Kidney (tissue), 13 donors: ENCODE measurements at regions not wholly inside any gene's neighbourhood (a gene's known extent, or its start where the extent isn't known, plus 50 kb on each side); places are given as distances from the start of the nearest gene placed in this dataset.

ENCODE experiments used
- DNase-seq, 5 donors: peaks; one replicate each; pipeline ENCODE4 v3.0.0-alpha.2; 2013 to 2020
- FAIRE-seq: peaks from 2 replicates; lab custom pipeline; 2012; peaks lifted over from hg19 to GRCh38; lab: Jason Lieb, UNC
- H3K27ac ChIP-seq, 2 donors: one replicate each; pipeline ENCODE4 v1.7.0; 2013; ENCODE audit warnings: low read depth in 2 of 2, low read length in 2 of 2, inconsistent platforms in 1 of 2
- H3K27me3 ChIP-seq: one replicate; pipeline ENCODE4 v1.7.1; 2013; ENCODE audit warnings: low read length, inconsistent platforms; ENCODE audit not compliant: control insufficient read depth, insufficient read depth
- H3K36me3 ChIP-seq, 3 donors: one replicate each; pipeline versions ENCODE4 v1.7.0 to v1.7.1; 2013; ENCODE audit warnings: low read length in 3 of 3, control low read depth in 1 of 3, inconsistent platforms in 1 of 3; ENCODE audit not compliant: insufficient read depth in 3 of 3, control insufficient read depth in 2 of 3
- H3K4me1 ChIP-seq, 3 donors: one replicate each; pipeline versions ENCODE4 v1.7.0 to v1.7.1; 2013; ENCODE audit warnings: low read length in 3 of 3, inconsistent platforms in 1 of 3, low read depth in 1 of 3; ENCODE audit not compliant: control insufficient read depth in 2 of 3, insufficient read depth in 2 of 3
- H3K4me3 ChIP-seq, 3 donors: one replicate each; pipeline versions ENCODE4 v1.7.0 to v1.8.1; 2013; ENCODE audit warnings: low read length in 3 of 3, control low read depth in 1 of 3, inconsistent platforms in 1 of 3
- H3K9ac ChIP-seq, 3 donors: one replicate each; pipeline versions ENCODE4 v1.7.0 to v1.7.1; 2013; ENCODE audit warnings: low read length in 3 of 3, control low read depth in 1 of 3, inconsistent platforms in 1 of 3
- H3K9me3 ChIP-seq, 3 donors: one replicate each; pipeline versions ENCODE4 v1.7.0 to v1.7.1; 2013; ENCODE audit warnings: low read length in 3 of 3, control low read depth in 1 of 3, inconsistent platforms in 1 of 3; ENCODE audit not compliant: control insufficient read depth in 2 of 3, insufficient read depth in 1 of 3
- intact Hi-C: fragments of 100-400 bp; cut with DNase I; formaldehyde crosslinking; loops from one replicate; pipeline ENCODE4 v1.11.1; 2022
- TF ChIP-seq, protein P1 (sequence below): IDR thresholded peaks from 3 replicates; pipeline ENCODE4 v1.5.1; 2012; ENCODE audit warnings: mild to moderate bottlenecking, moderate library complexity, borderline replicate concordance; ENCODE audit not compliant: insufficient read depth; ENCODE audit errors: extremely low read depth
- donor health status: control.
- donor health status: control.
- donor health status: control.
- donor health status: control.
- donor health status: control.
- donor health status: DM: yes; HTN: yes; CAD: no.
- donor health status: Normal renal cell carcinoma (clear cell type).

DNA sequence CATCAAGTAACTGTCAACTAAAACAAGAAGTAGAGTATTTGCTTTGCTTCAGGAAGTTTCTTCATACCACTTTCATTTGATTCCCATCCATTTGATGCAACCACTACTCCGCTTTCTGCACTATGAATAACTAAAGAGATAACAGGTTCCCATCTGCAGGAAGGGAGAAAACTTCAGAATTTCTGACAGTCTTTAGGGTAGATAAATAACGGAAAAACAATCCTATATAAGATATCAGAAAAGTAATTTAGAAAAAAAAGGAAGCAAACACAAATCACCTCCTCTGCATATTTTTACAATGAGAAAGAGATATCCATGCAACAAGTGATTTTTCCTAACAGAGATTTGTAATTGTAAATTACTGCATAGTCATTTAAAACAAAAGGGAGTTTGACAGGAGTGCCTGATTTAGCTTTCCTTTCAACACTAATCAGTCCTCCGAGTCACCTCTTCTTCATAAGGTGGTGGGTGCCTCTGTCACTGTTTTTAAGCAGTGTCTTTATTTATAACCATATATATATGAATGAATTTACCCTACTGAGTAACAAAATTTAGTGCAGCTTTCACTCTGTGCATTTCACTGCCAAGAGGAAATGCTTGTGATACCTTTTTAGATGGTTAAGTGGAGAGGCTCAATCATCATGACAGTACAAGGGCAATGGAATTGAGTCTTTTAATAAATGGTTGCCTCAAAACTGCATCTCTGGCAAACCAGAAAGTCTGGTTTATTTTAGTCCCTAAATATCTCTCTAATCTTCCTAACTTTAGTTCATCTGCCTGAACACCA is 1920.4 kb downstream of the MRPL39 start:
- DNase-seq, result no peak
- no peaks in the 10 kb centered on the region for H3K27me3 ChIP-seq
- no peak overlapping the region for H3K27ac ChIP-seq
- H3K36me3 ChIP-seq, result no peaks in the 10 kb centered on the region
- no peaks in the 10 kb centered on the region for H3K4me1 ChIP-seq
- H3K9me3 ChIP-seq, result peaks cover 0 to 3% (median 0%) of the 10 kb centered on the region in 3 donors
- intact Hi-C loops, result no loop called here
- no peak overlapping the region for H3K9ac ChIP-seq
- no peak overlapping the region for H3K4me3 ChIP-seq
- no peak for FAIRE-seq
- TF ChIP-seq, protein P1, sequence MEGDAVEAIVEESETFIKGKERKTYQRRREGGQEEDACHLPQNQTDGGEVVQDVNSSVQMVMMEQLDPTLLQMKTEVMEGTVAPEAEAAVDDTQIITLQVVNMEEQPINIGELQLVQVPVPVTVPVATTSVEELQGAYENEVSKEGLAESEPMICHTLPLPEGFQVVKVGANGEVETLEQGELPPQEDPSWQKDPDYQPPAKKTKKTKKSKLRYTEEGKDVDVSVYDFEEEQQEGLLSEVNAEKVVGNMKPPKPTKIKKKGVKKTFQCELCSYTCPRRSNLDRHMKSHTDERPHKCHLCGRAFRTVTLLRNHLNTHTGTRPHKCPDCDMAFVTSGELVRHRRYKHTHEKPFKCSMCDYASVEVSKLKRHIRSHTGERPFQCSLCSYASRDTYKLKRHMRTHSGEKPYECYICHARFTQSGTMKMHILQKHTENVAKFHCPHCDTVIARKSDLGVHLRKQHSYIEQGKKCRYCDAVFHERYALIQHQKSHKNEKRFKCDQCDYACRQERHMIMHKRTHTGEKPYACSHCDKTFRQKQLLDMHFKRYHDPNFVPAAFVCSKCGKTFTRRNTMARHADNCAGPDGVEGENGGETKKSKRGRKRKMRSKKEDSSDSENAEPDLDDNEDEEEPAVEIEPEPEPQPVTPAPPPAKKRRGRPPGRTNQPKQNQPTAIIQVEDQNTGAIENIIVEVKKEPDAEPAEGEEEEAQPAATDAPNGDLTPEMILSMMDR, result no peak

DNA sequence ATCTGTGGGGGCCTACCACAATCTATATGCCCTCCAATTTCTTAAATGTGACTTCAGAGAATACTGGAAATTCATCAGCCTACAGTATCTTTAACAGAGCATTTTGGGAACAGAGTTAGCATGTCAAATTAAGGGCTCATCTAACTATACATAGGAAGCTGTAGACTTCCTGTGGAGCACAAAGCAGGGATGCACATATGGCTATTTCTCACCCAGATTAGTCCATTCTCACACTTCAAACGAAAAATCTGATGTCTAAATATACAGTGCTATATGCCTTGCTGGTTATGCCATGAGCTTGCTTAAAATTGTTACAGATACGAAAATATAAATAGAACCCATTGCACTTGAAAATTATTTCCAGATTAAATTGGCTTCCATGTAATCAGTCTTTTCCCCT is 1922.8 kb downstream of the MRPL39 start:
- intact Hi-C loops, result no loop called here
- Histone ChIP-seq H3K4me3 (no peak overlapping the region), H3K9me3 (peaks cover 0 to 3% (median 0%) of the 10 kb centered on the region in 3 donors), H3K27me3 (no peaks in the 10 kb centered on the region), H3K9ac (no peak overlapping the region), H3K4me1 (no peaks in the 10 kb centered on the region), H3K36me3 (no peaks in the 10 kb centered on the region), H3K27ac (no peak overlapping the region)
- FAIRE-seq, result no peak
- TF ChIP-seq, protein P1, result no peak
- DNase-seq, result no peak

DNA sequence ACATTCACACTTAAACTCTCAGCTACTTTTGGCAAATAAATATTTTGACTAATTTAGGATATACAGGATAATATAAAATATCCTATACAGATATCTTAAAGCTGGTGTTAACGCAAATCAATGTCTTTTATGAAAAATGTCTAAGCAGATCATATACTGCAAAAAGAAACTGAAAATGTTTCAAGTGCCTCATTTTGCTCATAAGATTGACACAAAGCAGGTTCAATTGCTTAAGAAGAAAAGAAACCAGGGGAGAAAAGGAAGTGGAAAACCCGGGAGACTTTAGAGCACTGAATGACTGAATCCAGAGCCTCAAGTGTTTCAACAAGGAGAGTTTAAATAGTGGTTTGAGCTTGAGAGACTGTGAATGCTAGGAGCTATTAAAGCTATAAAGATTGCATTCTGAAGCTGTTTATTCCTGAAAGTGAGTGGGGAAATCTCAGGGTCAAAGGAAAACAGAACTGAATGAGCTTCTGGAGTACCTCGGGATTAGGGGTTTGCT is 1943.0 kb downstream of the MRPL39 start:
- Histone ChIP-seq H3K4me1 (no peaks in the 10 kb centered on the region), H3K36me3 (no peaks in the 10 kb centered on the region), H3K27me3 (no peaks in the 10 kb centered on the region), H3K27ac (no peak overlapping the region), H3K9me3 (no peaks in the 10 kb centered on the region), H3K9ac (no peak overlapping the region), H3K4me3 (no peak overlapping the region)
- intact Hi-C loops, result no loop called here
- no peak for DNase-seq
- no peak for FAIRE-seq
- TF ChIP-seq, protein P1, result no peak
